Neuronal stem cell (in vitro differentiated cells): ENCODE measurements at regions not wholly inside any gene's neighbourhood (a gene's known extent, or its start where the extent isn't known, plus 50 kb on each side); places are given as distances from the start of the nearest gene placed in this dataset.

Experiments
- DNase-seq: peaks from one replicate; pipeline ENCODE4 v3.0.0-alpha.2; 2013; ENCODE audit warnings: low spot score
- H2AFZ ChIP-seq: one replicate; pipeline ENCODE4 v1.6.1; 2013; ENCODE audit warnings: mild to moderate bottlenecking, low read length, inconsistent platforms
- H2AK5ac ChIP-seq: 2 replicates; pipeline ENCODE4 v1.6.1; 2013; ENCODE audit warnings: low read depth, mild to moderate bottlenecking, inconsistent platforms, low read length, moderate library complexity, mixed read lengths
- H2BK120ac ChIP-seq: 2 replicates; pipeline ENCODE4 v1.6.1; 2013; ENCODE audit warnings: low read depth, mild to moderate bottlenecking, inconsistent platforms, low read length, moderate library complexity, mixed read lengths
- H2BK12ac ChIP-seq: one replicate; pipeline ENCODE4 v1.6.1; 2013; ENCODE audit warnings: low read length, inconsistent platforms
- H2BK15ac ChIP-seq: 2 replicates; pipeline ENCODE4 v1.6.1; 2013; ENCODE audit warnings: mild to moderate bottlenecking, low read length, inconsistent platforms, mixed read lengths
- H2BK5ac ChIP-seq: one replicate; pipeline ENCODE4 v1.6.1; 2013; ENCODE audit warnings: inconsistent platforms, mild to moderate bottlenecking, low read length, moderate library complexity
- H3K14ac ChIP-seq: one replicate; pipeline ENCODE4 v1.6.1; 2013; ENCODE audit warnings: low read length, inconsistent platforms
- H3K18ac ChIP-seq: 2 replicates; pipeline ENCODE4 v1.6.1; 2013; ENCODE audit warnings: low read length, inconsistent platforms
- H3K23ac ChIP-seq: 2 replicates; pipeline ENCODE4 v1.6.1; 2013; ENCODE audit warnings: low read depth, mild to moderate bottlenecking, mixed read lengths, low read length, inconsistent platforms; ENCODE audit not compliant: poor library complexity
- H3K27ac ChIP-seq: replicated peaks from 3 replicates; pipeline ENCODE4 v1.5.1; 2013; ENCODE audit warnings: low read length, inconsistent platforms
- H3K27me3 ChIP-seq, 3 experiments: 2 replicates each; pipeline ENCODE4 v1.6.1; 2013; ENCODE audit warnings: low read length in 3 of 3, mild to moderate bottlenecking in 2 of 3, inconsistent platforms in 1 of 3, low read depth in 1 of 3, mixed read lengths in 1 of 3, moderate library complexity in 1 of 3; ENCODE audit not compliant: control insufficient read depth in 3 of 3, insufficient read depth in 3 of 3
- H3K36me3 ChIP-seq, 2 donors: replicated peaks in 1 of 2; 2 replicates each; pipeline ENCODE4 v1.6.1; 2013; ENCODE audit warnings: low read length in 2 of 2; ENCODE audit not compliant: control insufficient read depth in 2 of 2, insufficient read depth in 2 of 2
- H3K4ac ChIP-seq: 2 replicates; pipeline ENCODE4 v1.6.1; 2013; ENCODE audit warnings: inconsistent platforms, mild to moderate bottlenecking, low read length, moderate library complexity
- H3K4me1 ChIP-seq, 2 donors: 1 replicate in 1 of 2; 2 replicates in 1 of 2; pipeline ENCODE4 v1.6.1; 2013; ENCODE audit warnings: low read length in 2 of 2, low read depth in 1 of 2; ENCODE audit not compliant: control insufficient read depth in 2 of 2, insufficient read depth in 1 of 2
- H3K4me2 ChIP-seq: one replicate; pipeline ENCODE4 v1.6.1; 2013; ENCODE audit warnings: mild to moderate bottlenecking, low read length, inconsistent platforms; ENCODE audit not compliant: insufficient read depth, poor library complexity, severe bottlenecking
- H3K4me3 ChIP-seq, 2 donors: 2 replicates each; pipeline ENCODE4 v1.5.1; 2013; ENCODE audit warnings: low read length in 2 of 2, mild to moderate bottlenecking in 2 of 2, inconsistent platforms in 1 of 2, moderate library complexity in 1 of 2
- H3K79me1 ChIP-seq: one replicate; pipeline ENCODE4 v1.6.1; 2013; ENCODE audit warnings: low read depth, mild to moderate bottlenecking, inconsistent platforms, low read length, moderate library complexity
- H3K9ac ChIP-seq: one replicate; pipeline ENCODE4 v1.6.1; 2013; ENCODE audit warnings: mild to moderate bottlenecking, low read depth, low read length, inconsistent platforms; ENCODE audit not compliant: poor library complexity
- H3K9me3 ChIP-seq, 2 donors: replicated peaks in 1 of 2; 2 replicates each; pipeline versions ENCODE3 to v1.6.1; 2013; ENCODE audit warnings: low read length in 2 of 2, mild to moderate bottlenecking in 2 of 2, inconsistent platforms in 1 of 2, low read depth in 1 of 2, mixed read lengths in 1 of 2, moderate library complexity in 1 of 2; ENCODE audit not compliant: control insufficient read depth in 2 of 2, insufficient read depth in 1 of 2
- H4K8ac ChIP-seq: one replicate; pipeline ENCODE4 v1.6.1; 2013; ENCODE audit warnings: low read depth, mild to moderate bottlenecking, inconsistent platforms, low read length, moderate library complexity
- H4K91ac ChIP-seq: one replicate; pipeline ENCODE4 v1.6.1; 2013; ENCODE audit warnings: low read length, low read depth, mild to moderate bottlenecking, inconsistent platforms; ENCODE audit not compliant: poor library complexity
- WGBS, 2 donors: extraction: QIAGEN DNeasy Blood & Tissue Kit; methylation state at CpG; one replicate each; pipeline ENCODE4 v1.1.7; 2013; ENCODE audit warnings: missing lambda C conversion rate in 2 of 2, mixed read lengths in 1 of 2; ENCODE audit not compliant: insufficient read length in 2 of 2, insufficient replicate concordance in 1 of 2; ENCODE audit errors: extremely low coverage in 2 of 2; 5-methylcytosine and 5-hydroxymethylcytosine counted together

- no peak overlapping the region for H3K27ac ChIP-seq
Observed at GRCh38 chr12:73815072-73815645, 722.5 kb upstream of the ATXN7L3B start.

DNA sequence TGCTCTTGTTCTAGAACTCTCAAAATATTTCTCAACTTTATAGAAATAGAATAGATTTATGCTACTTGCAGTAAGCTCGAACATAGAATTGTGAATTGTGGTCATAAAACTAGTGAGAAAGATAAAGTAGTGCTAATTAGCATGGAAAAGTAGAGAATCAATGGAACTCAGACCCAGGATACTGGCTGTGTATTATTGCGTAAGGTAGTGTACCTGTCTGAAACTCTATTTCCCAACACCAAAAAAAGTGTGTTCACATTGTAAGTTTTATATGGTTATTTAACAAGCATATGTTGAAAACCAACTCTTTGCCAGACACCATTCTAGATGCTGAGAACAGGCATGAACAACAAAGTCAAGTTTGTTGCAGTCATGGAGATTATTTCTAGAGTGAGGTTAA lies 720.5 kb upstream of the ATXN7L3B start:
- no peak overlapping the region for H2BK5ac ChIP-seq
- no peak overlapping the region for H4K8ac ChIP-seq
- H4K91ac ChIP-seq, result no peak overlapping the region
- H2BK12ac ChIP-seq, result no peak overlapping the region
- no peak overlapping the region for H2BK120ac ChIP-seq
- DNase-seq, result no peak
- H3K23ac ChIP-seq, result no peak overlapping the region
- H3K4me1 ChIP-seq, result no peaks in the 10 kb centered on the region
- H3K4me2 ChIP-seq, result no peak overlapping the region
- peaks cover 3 to 4% of the 10 kb centered on the region in 2 donors for H3K9me3 ChIP-seq
- H2BK15ac ChIP-seq, result no peak overlapping the region
- no peaks in the 10 kb centered on the region for H3K36me3 ChIP-seq
- H3K27me3 ChIP-seq, result no peaks in the 10 kb centered on the region
- H2AK5ac ChIP-seq, result no peak overlapping the region
- no CpG with 5 or more reads among the region's 2 CpGs for WGBS, 2 donors
- H3K27ac ChIP-seq, result no peak overlapping the region
- no peak overlapping the region for H3K4ac ChIP-seq
- no peak overlapping the region for H2AFZ ChIP-seq
- H3K79me1 ChIP-seq, result no peaks in the 10 kb centered on the region
- H3K4me3 ChIP-seq, result no peak overlapping the region
- H3K18ac ChIP-seq, result no peak overlapping the region
- no peak overlapping the region for H3K9ac ChIP-seq
- no peak overlapping the region for H3K14ac ChIP-seq

More at GRCh38 chr12:73815072-73815645, 722.5 kb upstream of the ATXN7L3B start:
- no peak overlapping the region for H3K4ac ChIP-seq
- no CpG with 5 or more reads among the region's 4 CpGs for WGBS, 2 donors
- H4K91ac ChIP-seq, result no peak overlapping the region
- no peak overlapping the region for H3K23ac ChIP-seq
- no peak overlapping the region for H2BK5ac ChIP-seq
- no peaks in the 10 kb centered on the region for H3K27me3 ChIP-seq
- H2BK15ac ChIP-seq, result no peak overlapping the region
- H4K8ac ChIP-seq, result no peak overlapping the region
- H2BK120ac ChIP-seq, result no peak overlapping the region
- H2AFZ ChIP-seq, result no peak overlapping the region
- H3K9ac ChIP-seq, result no peak overlapping the region
- H3K4me1 ChIP-seq, result no peaks in the 10 kb centered on the region
- no peaks in the 10 kb centered on the region for H3K79me1 ChIP-seq
- H3K36me3 ChIP-seq, result no peaks in the 10 kb centered on the region
- no peak overlapping the region for H3K4me2 ChIP-seq
- no peaks in the 10 kb centered on the region for H3K9me3 ChIP-seq
- H2BK12ac ChIP-seq, result no peak overlapping the region
- no peak overlapping the region for H3K14ac ChIP-seq
- no peak for DNase-seq
- H3K4me3 ChIP-seq, result no peak overlapping the region
- H3K18ac ChIP-seq, result no peak overlapping the region
- no peak overlapping the region for H2AK5ac ChIP-seq

DNA sequence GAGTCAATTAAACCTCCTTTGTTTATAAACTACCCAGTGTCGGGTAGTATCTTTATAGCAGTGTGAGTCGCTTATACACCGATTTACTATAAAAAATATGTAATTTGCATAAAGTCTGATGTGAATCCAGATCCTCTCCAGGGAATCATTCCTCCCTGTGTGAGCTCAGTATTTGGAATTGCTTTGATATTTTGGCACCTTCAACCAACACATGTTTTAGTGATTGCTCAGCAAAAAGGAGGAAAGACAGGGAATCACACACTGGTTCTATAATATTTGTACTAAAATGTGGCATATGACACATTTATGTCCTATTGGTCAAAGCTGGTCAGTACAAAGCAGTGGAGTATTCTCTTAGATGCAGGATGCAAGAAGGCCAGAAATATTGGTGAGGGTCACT lies 703.9 kb upstream of the ATXN7L3B start:
- Histone ChIP-seq H2BK12ac (no peak overlapping the region), H4K8ac (no peak overlapping the region), H2AFZ (no peak overlapping the region), H2BK5ac (no peak overlapping the region), H3K23ac (no peak overlapping the region), H3K4me2 (no peak overlapping the region), H2AK5ac (no peak overlapping the region), H3K79me1 (no peaks in the 10 kb centered on the region), H2BK120ac (no peak overlapping the region), H3K27me3 (no peaks in the 10 kb centered on the region), H3K36me3 (no peaks in the 10 kb centered on the region), H4K91ac (no peak overlapping the region), H3K4me1 (no peaks in the 10 kb centered on the region), H3K14ac (no peak overlapping the region), H3K27ac (no peak overlapping the region), H3K9me3 (no peaks in the 10 kb centered on the region), H3K9ac (no peak overlapping the region), H3K4me3 (no peak overlapping the region), H3K4ac (no peak overlapping the region), H2BK15ac (no peak overlapping the region), H3K18ac (no peak overlapping the region)
- no peak for DNase-seq
- WGBS, 2 donors, result no CpG with 5 or more reads among the region's 3 CpGs

DNA sequence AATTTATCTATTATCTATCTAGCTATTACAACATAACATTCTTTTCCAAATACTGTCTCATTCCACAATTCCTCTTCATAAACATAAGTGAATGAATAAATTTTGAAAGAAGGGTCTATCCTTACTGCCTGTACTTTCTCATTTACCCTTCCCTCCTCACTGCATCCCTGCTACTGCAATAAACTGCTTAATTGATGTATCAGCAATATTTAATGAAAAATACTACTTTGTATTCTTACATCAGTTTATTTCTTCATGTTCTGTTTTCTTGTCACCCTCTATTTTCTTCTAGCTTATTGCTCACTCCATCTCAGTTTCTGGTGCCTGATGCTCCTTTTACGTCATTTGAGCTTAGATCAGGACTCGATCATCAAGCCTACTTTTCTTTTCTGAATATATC lies 695.7 kb upstream of the ATXN7L3B start:
- Histone ChIP-seq H3K23ac (no peak overlapping the region), H3K14ac (no peak overlapping the region), H3K9me3 (no peaks in the 10 kb centered on the region), H2BK120ac (no peak overlapping the region), H3K4me1 (no peaks in the 10 kb centered on the region), H4K8ac (no peak overlapping the region), H2AFZ (no peak overlapping the region), H3K9ac (no peak overlapping the region), H3K79me1 (no peaks in the 10 kb centered on the region), H3K27me3 (no peaks in the 10 kb centered on the region), H2AK5ac (no peak overlapping the region), H3K18ac (no peak overlapping the region), H2BK5ac (no peak overlapping the region), H2BK12ac (no peak overlapping the region), H3K4me2 (no peak overlapping the region), H4K91ac (no peak overlapping the region), H3K4ac (no peak overlapping the region), H3K4me3 (no peak overlapping the region), H3K36me3 (no peaks in the 10 kb centered on the region), H3K27ac (no peak overlapping the region), H2BK15ac (no peak overlapping the region)
- no CpG with 5 or more reads among the region's 2 CpGs for WGBS, 2 donors
- no peak for DNase-seq
